ENCODE measurements at regions not wholly inside any gene's neighbourhood (a gene's known extent, or its start where the extent isn't known, plus 50 kb on each side); places are given as distances from the start of the nearest gene placed in this dataset.

GRCh38 chr1:101295209-101295608 is 58.4 kb downstream of the S1PR1 start:
- H2AFZ ChIP-seq (ENCODE audit: low read length), result no peak overlapping the region
- no peak overlapping the region for H3K4me3 ChIP-seq (ENCODE audit: low read length, poor library complexity, severe bottlenecking)
- H4K20me1 ChIP-seq (ENCODE audit: insufficient read depth, low read length, poor library complexity, severe bottlenecking), result no peaks in the 10 kb centered on the region
- TF ChIP-seq EZH2phosphoT487 (IDR thresholded peaks at IDR 0.05; ENCODE audit: borderline replicate concordance) (no peak), CTCF (conservative IDR thresholded peaks at IDR 0.05; ENCODE audit: low read length) (no peak)
- no peak overlapping the region for H3K9ac ChIP-seq (ENCODE audit: low read depth, low read length, poor library complexity, severe bottlenecking)
- H3K79me2 ChIP-seq (ENCODE audit: insufficient read depth, low read length), result no peaks in the 10 kb centered on the region
- no peaks in the 10 kb centered on the region for H3K9me2 ChIP-seq (replicated peaks; ENCODE audit: low read depth, low read length)
- peaks cover 82% of the 10 kb centered on the region for H3K4me1 ChIP-seq (ENCODE audit: insufficient read depth, low read length, poor library complexity, severe bottlenecking)
- no peak overlapping the region for H3K4me2 ChIP-seq (ENCODE audit: low read depth, low read length, poor library complexity, severe bottlenecking)
- peaks cover 9% of the 10 kb centered on the region for H3F3A ChIP-seq (ENCODE audit: low read depth)
- H3K36me3 ChIP-seq (ENCODE audit: insufficient read depth, low read length), result no peaks in the 10 kb centered on the region
- no peaks in the 10 kb centered on the region for H3K27me3 ChIP-seq (ENCODE audit: insufficient read depth, low read length, poor library complexity, severe bottlenecking)
- no peaks in the 10 kb centered on the region for H3K9me3 ChIP-seq (ENCODE audit: insufficient read depth, low read depth, low read length)

- Histone ChIP-seq H3K4me2 (ENCODE audit: low read depth, low read length, poor library complexity, severe bottlenecking) (peak overlapping the region; percentile 61), H3F3A (ENCODE audit: low read depth) (peaks cover 9% of the 10 kb centered on the region), H3K27me3 (ENCODE audit: insufficient read depth, low read length, poor library complexity, severe bottlenecking) (no peaks in the 10 kb centered on the region), H3K9me3 (ENCODE audit: insufficient read depth, low read depth, low read length) (no peaks in the 10 kb centered on the region), H2AFZ (ENCODE audit: low read length) (no peak overlapping the region), H3K4me3 (ENCODE audit: low read length, poor library complexity, severe bottlenecking) (peak overlapping the region; percentile 41), H3K36me3 (ENCODE audit: insufficient read depth, low read length) (no peaks in the 10 kb centered on the region), H3K9ac (ENCODE audit: low read depth, low read length, poor library complexity, severe bottlenecking) (peak overlapping the region; percentile 13), H3K9me2 (replicated peaks; ENCODE audit: low read depth, low read length) (no peaks in the 10 kb centered on the region), H3K79me2 (ENCODE audit: insufficient read depth, low read length) (no peaks in the 10 kb centered on the region), H4K20me1 (ENCODE audit: insufficient read depth, low read length, poor library complexity, severe bottlenecking) (no peaks in the 10 kb centered on the region), H3K4me1 (ENCODE audit: insufficient read depth, low read length, poor library complexity, severe bottlenecking) (peaks cover 54% of the 10 kb centered on the region)
- TF ChIP-seq EZH2phosphoT487 (IDR thresholded peaks at IDR 0.05; ENCODE audit: borderline replicate concordance), result no peak
- TF ChIP-seq CTCF (conservative IDR thresholded peaks at IDR 0.05; ENCODE audit: low read length), result no peak
These were observed 61.8 kb downstream of the S1PR1 start for GRCh38 chr1:101298663-101299062.

- H3K27me3 ChIP-seq (ENCODE audit: insufficient read depth, low read length, poor library complexity, severe bottlenecking), result no peaks in the 10 kb centered on the region
- H3K4me1 ChIP-seq (ENCODE audit: insufficient read depth, low read length, poor library complexity, severe bottlenecking), result peaks cover 50% of the 10 kb centered on the region
- TF ChIP-seq EZH2phosphoT487 (IDR thresholded peaks at IDR 0.05; ENCODE audit: borderline replicate concordance), result no peak
- no peak for TF ChIP-seq CTCF (conservative IDR thresholded peaks at IDR 0.05; ENCODE audit: low read length)
- no peaks in the 10 kb centered on the region for H3K9me2 ChIP-seq (replicated peaks; ENCODE audit: low read depth, low read length)
- H3K4me3 ChIP-seq (ENCODE audit: low read length, poor library complexity, severe bottlenecking), result peak overlapping the region; percentile 41
- no peaks in the 10 kb centered on the region for H4K20me1 ChIP-seq (ENCODE audit: insufficient read depth, low read length, poor library complexity, severe bottlenecking)
- H3K9ac ChIP-seq (ENCODE audit: low read depth, low read length, poor library complexity, severe bottlenecking), result no peak overlapping the region
- H3K79me2 ChIP-seq (ENCODE audit: insufficient read depth, low read length), result no peaks in the 10 kb centered on the region
- no peaks in the 10 kb centered on the region for H3K9me3 ChIP-seq (ENCODE audit: insufficient read depth, low read depth, low read length)
- H2AFZ ChIP-seq (ENCODE audit: low read length), result no peak overlapping the region
- H3K36me3 ChIP-seq (ENCODE audit: insufficient read depth, low read length), result no peaks in the 10 kb centered on the region
- peaks cover 9% of the 10 kb centered on the region for H3F3A ChIP-seq (ENCODE audit: low read depth)
- H3K4me2 ChIP-seq (ENCODE audit: low read depth, low read length, poor library complexity, severe bottlenecking), result peak overlapping the region; percentile 61
These were observed 62.3 kb downstream of the S1PR1 start for GRCh38 chr1:101299141-101299540.

Data from Loucy (cell line).